ENCODE measurements at regions not wholly inside any gene's neighbourhood (a gene's known extent, or its start where the extent isn't known, plus 50 kb on each side); places are given as distances from the start of the nearest gene placed in this dataset.

DNA sequence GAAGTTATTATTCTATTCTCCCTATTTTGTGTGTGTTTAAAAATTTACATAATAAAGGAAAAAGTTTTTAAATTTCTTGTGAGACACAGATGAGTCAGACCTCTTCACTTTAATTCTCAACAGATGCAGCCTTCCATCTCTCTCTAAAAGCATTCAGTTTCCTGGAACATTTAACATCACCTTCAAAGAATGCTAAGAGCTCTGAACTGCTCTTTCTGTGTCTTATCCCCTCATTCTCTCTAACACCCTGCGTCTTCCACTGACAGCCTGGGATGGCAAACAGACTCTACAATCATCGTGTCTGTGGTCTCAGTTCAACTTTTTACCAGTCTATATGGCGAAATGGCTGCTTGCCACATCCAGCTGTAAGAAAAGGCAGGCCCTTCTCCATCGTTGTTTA lies 173.0 kb downstream of the HINT1 start:
- no peak for DNase-seq
- no peaks in the 10 kb centered on the region for H3K27me3 Mint-ChIP-seq (ENCODE audit: low read depth, poor library complexity)
- H3K36me3 Mint-ChIP-seq (ENCODE audit: low read depth): no peaks in the 10 kb centered on the region
- peak overlapping the region; percentile 17 for H3K27ac Mint-ChIP-seq
- H3K4me3 Mint-ChIP-seq: no peak overlapping the region
- TF ChIP-seq, protein P1, sequence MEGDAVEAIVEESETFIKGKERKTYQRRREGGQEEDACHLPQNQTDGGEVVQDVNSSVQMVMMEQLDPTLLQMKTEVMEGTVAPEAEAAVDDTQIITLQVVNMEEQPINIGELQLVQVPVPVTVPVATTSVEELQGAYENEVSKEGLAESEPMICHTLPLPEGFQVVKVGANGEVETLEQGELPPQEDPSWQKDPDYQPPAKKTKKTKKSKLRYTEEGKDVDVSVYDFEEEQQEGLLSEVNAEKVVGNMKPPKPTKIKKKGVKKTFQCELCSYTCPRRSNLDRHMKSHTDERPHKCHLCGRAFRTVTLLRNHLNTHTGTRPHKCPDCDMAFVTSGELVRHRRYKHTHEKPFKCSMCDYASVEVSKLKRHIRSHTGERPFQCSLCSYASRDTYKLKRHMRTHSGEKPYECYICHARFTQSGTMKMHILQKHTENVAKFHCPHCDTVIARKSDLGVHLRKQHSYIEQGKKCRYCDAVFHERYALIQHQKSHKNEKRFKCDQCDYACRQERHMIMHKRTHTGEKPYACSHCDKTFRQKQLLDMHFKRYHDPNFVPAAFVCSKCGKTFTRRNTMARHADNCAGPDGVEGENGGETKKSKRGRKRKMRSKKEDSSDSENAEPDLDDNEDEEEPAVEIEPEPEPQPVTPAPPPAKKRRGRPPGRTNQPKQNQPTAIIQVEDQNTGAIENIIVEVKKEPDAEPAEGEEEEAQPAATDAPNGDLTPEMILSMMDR (IDR thresholded peaks at IDR 0.05): no peak
- peaks cover 5% of the 10 kb centered on the region for H3K4me1 Mint-ChIP-seq
- H3K9me3 Mint-ChIP-seq: no peaks in the 10 kb centered on the region

DNA sequence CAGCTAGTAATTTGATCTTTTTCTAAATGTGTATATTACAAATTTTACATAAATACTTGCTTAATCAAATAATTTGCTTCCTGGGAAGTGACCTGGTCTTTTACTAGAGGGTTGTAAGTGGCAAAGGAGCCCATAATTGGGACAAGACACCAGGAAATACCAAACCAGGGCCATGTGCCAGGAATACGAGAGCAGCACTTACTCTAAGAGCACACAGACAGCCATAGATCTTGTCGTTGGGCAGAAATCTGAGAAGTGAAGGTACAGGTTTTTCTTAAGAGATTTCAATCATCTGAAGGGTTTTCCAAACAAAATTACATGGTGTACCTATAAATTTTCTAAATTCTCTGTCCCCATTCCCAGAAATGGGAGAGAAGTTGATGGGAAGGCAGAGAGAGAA lies 179.3 kb downstream of the HINT1 start:
- Mint-ChIP-seq H3K27ac (peak overlapping the region; percentile 12), H3K27me3 (ENCODE audit: low read depth, poor library complexity) (peaks cover 2% of the 10 kb centered on the region), H3K4me1 (peaks cover 9% of the 10 kb centered on the region), H3K9me3 (peaks cover 5% of the 10 kb centered on the region), H3K36me3 (ENCODE audit: low read depth) (no peaks in the 10 kb centered on the region), H3K4me3 (no peak overlapping the region)
- TF ChIP-seq, protein P1 (IDR thresholded peaks at IDR 0.05): no peak
- DNase-seq: no peak

DNA sequence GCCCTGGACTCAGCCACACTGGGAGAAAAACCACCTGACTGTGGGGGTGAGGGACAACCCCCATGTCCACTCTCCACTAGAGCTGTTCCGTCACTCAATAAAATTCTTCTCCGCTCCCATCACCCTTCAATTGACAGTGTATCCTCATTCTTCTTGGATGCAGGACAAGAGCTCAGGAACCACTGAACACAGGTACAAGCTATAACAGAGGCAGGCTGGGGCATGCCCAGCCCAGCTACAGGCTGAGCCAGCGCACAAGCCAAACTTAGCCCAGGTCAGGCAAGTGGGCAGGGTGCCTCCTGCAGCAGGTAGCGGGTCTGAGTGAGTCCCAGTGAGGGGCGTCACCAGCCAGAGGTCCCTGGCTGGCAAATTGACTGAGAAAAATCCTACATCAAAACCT lies 183.4 kb downstream of the HINT1 start:
- Mint-ChIP-seq H3K27ac (no peak overlapping the region), H3K4me3 (no peak overlapping the region), H3K4me1 (peaks cover 9% of the 10 kb centered on the region), H3K27me3 (ENCODE audit: low read depth, poor library complexity) (peaks cover 2% of the 10 kb centered on the region), H3K9me3 (peaks cover 10% of the 10 kb centered on the region), H3K36me3 (ENCODE audit: low read depth) (no peaks in the 10 kb centered on the region)
- TF ChIP-seq, protein P1 (IDR thresholded peaks at IDR 0.05): no peak
- no peak for DNase-seq

DNA sequence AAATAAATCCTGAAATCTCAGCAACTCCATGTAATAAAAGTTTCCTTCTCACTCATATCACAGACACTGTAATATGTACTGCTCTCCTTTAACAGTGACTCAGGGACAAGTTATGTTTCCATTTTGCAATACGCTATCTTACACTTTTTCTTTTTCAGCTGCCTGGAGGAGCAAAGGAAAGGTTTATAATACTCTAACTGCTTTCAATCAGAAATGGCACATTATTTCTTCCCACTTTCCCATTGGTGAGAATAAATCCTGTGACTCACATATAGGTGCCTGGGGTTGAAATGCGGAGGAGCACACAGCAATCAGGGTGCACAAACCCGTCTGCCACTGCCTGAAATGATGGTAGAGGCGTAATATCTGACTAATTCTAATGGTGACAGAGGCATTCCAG lies 186.6 kb downstream of the HINT1 start:
- no peaks in the 10 kb centered on the region for H3K36me3 Mint-ChIP-seq (ENCODE audit: low read depth)
- TF ChIP-seq, protein P1 (IDR thresholded peaks at IDR 0.05): no peak
- no peak overlapping the region for H3K27ac Mint-ChIP-seq
- H3K4me3 Mint-ChIP-seq: no peak overlapping the region
- H3K9me3 Mint-ChIP-seq: peaks cover 10% of the 10 kb centered on the region
- no peaks in the 10 kb centered on the region for H3K4me1 Mint-ChIP-seq
- no peak for DNase-seq
- H3K27me3 Mint-ChIP-seq (ENCODE audit: low read depth, poor library complexity): peaks cover 2% of the 10 kb centered on the region

DNA sequence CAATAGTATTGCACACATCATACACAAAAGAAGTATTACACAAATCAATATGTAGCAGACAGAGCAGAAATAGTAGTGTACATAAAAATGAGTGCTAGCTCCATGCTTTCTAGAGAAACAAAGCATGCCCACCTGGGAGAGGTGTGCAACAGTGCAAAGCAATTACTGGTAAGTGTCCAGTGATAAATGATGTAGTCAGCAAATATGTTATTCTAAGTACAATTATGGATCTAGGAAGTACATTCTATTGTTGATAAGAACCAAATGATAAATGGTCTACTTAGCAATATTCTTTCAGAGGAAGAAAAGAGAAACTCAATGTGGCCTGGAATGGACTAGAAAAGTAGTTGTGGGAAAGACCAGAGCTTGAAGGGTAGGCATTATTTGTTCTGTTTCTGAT lies 188.6 kb downstream of the HINT1 start:
- H3K36me3 Mint-ChIP-seq (ENCODE audit: low read depth): no peaks in the 10 kb centered on the region
- TF ChIP-seq, protein P1 (IDR thresholded peaks at IDR 0.05): no peak
- H3K4me3 Mint-ChIP-seq: no peak overlapping the region
- H3K9me3 Mint-ChIP-seq: peaks cover 10% of the 10 kb centered on the region
- no peaks in the 10 kb centered on the region for H3K4me1 Mint-ChIP-seq
- H3K27ac Mint-ChIP-seq: no peak overlapping the region
- no peaks in the 10 kb centered on the region for H3K27me3 Mint-ChIP-seq (ENCODE audit: low read depth, poor library complexity)
- DNase-seq: no peak

DNA sequence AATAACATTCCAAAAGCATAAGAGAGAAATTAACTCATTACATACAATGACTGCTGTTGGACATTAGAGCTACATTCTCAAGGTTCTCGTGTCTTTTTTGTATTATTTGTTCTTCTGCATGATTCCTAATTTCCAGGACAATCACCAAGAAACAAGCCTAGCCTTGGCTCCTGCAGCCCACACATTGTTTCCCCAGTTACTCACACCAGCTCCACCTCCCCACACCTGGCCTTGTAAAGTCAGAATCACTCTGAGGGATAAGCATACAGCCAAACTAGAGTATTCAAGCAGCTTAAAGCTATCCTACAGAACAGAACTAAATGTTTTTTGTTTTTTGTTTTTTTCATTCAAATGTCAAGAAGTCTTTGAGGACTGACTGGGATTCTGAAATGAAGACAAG lies 189.2 kb downstream of the HINT1 start:
- H3K36me3 Mint-ChIP-seq (ENCODE audit: low read depth): no peaks in the 10 kb centered on the region
- no peak for DNase-seq
- H3K4me3 Mint-ChIP-seq: no peak overlapping the region
- no peaks in the 10 kb centered on the region for H3K27me3 Mint-ChIP-seq (ENCODE audit: low read depth, poor library complexity)
- H3K4me1 Mint-ChIP-seq: no peaks in the 10 kb centered on the region
- peaks cover 12% of the 10 kb centered on the region for H3K9me3 Mint-ChIP-seq
- TF ChIP-seq, protein P1 (IDR thresholded peaks at IDR 0.05): no peak
- no peak overlapping the region for H3K27ac Mint-ChIP-seq
